GM19467 (cell line): ENCODE measurements at regions not wholly inside any gene's neighbourhood (a gene's known extent, or its start where the extent isn't known, plus 50 kb on each side); places are given as distances from the start of the nearest gene placed in this dataset.
"Not testable (repeated sequence)": the region's sequence is repeated elsewhere in the genome, so short reads cannot be mapped to it uniquely, and the experiment has no call there.

Experiments used
- ATAC-seq: cut with Tn5 transposase; IDR thresholded peaks from one replicate; pipeline ENCODE4 v1.9.1; 2021; ENCODE audit warnings: mild to moderate bottlenecking, moderate library complexity; ENCODE audit not compliant: unreplicated experiment

GRCh38 chr3:189375532-189375931 lies 203.8 kb downstream of the TPRG1 start:
- ATAC-seq = no peak

DNA sequence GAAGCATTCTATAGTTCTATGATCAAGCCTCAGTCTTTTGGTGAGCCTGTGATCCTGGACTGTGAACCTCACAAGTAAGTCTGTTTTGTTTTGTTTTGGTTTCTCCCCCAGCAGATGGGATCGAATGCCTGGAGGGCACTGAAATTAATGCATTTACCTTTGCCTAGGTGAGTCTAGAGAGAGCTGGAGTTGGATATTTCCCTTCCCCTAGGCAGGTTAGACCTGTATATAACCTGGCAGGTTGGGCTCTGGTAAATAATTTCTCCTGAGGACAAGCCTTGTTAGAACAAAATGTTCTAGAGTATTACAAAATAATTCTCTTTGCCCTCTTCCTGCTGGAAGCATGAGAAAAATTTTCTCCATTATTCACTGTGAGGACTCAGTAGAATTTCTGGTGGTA lies 211.9 kb downstream of the TPRG1 start:
- no peak for ATAC-seq

GRCh38 chr3:189385880-189386279 lies 214.1 kb downstream of the TPRG1 start:
- not testable (repeated sequence) for ATAC-seq

DNA sequence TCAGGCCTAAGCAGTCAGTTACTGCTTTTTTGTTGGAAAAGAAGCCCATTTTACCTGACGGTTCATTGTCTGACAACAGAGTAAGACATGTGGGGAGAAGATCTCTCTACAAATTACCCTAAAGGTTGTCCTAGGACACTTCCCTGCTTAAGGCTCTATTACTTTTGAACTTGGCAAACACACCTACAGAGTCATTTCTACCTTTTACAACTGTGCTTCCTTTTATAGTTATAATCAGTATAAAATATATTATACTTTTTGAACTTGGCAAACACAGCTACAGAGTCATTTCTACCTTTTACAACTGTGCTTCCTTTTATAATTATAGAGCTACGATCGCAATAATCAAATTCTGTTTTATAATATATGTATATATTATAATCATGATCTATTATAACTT lies 215.0 kb downstream of the TPRG1 start:
- ATAC-seq = no peak

DNA sequence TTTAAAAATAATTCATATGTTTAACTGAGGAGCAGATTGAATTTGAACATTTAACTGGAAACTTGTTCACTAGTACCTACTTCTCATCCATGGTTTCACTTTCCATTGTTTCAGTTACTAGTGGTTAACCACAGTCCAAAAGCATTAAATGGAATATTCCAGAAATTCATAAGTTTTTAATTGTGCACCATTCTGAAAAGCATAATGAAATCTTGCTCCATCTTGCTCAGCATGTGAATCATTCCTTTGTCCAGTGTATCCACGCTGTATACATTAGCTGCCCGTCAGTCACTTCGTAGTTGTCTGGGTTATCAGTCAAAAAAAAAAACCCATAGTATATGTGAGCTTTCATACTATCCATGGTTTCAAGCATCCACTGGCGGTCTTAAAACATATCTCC lies 217.6 kb downstream of the TPRG1 start:
- no peak for ATAC-seq

DNA sequence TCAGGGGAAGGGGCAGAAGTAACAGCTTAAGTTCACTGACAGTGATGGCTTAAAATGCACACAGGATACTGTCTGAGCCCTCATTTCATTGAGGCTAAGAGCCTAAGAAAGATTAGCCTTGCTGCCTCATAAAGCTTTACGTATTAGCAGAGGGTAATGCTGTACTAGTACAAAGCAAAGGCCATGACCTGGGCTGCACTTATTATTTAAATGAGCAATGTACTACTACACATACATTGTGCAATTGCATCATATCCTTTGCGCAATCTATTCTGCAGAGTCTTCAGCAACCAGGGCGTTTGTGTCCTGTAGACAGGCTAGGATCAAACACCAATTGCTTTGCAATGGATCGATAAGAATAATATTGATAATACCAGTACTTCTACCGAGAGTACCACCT lies 221.8 kb downstream of the TPRG1 start:
- no peak for ATAC-seq

DNA sequence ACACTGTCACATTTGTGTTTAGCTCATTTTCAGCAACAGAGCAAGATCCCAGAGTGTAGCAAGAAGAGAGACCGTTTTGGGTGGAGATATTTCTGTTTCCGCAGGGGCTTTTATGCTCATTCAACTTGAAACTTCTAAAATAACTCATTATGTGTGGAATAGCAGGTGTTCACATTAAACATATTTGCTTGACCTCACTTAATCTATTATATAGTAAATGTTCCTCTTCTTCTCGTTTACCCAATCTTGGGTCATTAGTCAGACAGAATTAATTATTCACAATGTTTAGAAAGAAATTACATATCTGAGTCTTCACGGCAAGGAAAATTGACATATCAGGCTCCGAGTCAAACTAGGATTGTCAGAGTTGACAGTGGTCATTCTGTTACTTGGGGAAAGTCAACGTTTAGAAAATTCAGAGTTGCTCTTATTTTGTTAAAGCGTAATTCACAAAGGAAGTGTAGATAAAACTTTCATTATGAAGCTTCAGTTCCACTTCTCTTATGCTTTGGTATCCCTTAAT lies 222.9 kb downstream of the TPRG1 start:
- ATAC-seq = peak; percentile 74

DNA sequence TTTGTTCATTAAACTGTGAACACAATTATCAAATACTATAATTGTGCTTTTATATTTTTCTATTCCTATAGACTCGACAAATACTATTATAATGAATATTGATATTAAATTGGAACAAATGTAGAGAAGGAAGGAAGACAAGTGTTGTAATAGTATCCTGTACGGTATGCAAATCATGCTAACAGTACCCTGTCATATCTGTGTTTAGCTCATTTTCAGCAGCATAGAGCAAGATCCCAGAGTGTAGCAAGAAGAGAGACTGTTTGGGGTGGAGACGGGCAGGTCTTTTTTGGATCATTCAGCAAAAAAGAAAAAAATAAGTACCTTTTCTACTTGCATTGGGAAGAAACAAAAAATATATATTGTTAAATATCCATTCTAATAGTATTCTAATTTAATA lies 224.1 kb downstream of the TPRG1 start:
- no peak for ATAC-seq

- ATAC-seq = no peak
Observed at GRCh38 chr3:189398656-189399055, 226.9 kb downstream of the TPRG1 start.

DNA sequence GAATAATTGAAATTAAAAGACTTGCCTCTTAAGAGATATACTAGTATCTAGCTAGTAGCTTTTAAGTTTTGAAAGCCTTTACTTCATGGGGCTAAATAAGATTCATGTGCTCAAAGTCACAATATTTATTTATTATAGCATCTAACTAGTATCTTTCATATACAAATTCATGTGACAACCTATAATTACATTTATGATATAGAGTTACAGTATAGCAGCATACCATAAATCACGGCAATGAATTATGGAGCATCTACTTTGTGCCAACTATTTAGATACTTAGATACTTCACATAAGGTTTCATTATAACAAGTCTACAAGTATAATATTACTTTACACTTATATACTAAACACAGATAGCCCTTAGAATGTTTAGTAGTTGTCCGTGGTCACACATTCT lies 229.4 kb downstream of the TPRG1 start:
- ATAC-seq = no peak

DNA sequence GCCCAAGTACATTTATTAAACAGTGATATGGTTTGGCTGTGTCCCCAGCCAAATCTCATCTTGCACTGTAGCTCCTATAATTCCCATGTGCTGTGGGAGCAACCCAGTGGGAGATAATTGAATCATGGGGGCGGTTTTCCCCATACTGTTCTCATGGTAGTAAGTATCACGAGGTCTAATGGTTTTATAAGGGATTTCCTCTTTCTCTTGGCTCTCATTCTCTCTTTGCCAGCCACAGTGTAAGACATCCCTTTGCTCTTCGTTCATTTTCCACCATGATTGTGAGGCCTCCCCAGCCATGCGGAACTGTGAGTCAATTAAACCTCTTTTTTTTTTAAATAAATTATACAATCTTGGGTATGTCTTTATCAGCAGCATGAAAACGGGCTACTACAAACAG lies 228.0 kb upstream of the TP63 start:
- ATAC-seq = no peak

GRCh38 chr3:189404024-189404423 lies 227.2 kb upstream of the TP63 start:
- ATAC-seq = no peak

DNA sequence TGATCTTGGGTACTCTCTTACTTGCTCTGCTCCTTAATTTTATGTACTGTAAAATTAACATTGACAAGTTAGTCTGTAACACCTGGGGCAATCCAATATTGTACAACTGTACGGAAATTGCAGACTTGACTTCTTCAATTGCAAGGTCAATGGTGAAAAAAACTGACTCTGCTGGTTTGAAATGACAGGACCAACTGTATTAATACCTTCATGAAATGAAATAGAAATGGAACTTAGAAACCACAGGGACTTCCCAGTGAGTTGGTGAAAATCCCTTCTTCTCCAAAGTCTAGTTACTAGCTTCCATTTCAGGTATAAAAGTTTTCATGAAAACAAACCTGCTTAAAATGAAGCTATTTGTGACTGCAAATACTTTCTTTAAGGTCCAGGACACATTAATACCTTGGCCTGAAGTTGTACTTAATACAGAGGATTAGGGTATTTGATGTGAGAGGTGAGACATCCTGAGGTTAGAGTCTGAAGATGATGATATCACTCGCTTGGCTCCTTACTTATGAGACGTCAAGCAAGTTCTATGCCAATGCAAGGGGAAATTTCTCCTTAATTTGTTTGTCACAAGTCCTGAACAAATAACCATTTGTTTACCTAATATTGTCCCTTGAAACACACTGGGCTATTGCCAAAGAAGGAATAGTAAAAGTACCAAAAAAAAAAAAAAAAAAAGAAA lies 226.2 kb upstream of the TP63 start:
- ATAC-seq = no peak

DNA sequence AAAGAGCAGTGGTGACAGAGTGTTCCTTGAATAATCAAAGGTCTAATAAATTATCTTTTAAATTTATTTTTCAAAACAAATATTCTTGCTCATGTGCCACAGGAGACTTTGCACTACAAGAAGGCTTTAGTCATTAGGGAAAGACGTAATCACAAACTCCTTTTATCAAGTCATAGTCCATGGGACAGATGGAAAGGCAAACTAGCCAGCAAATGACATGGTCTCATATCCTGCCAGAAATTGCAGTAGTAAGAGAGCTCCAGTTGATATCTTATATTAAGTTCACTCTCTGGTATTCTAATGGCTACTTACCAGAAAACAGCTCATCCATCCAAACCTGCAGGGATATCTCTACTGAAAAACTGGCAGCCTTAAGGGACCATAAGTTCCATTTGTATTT lies 225.0 kb upstream of the TP63 start:
- ATAC-seq = no peak

GRCh38 chr3:189410522-189410921 lies 220.7 kb upstream of the TP63 start:
- no peak for ATAC-seq

- no peak for ATAC-seq
Observed at GRCh38 chr3:189419038-189419437, 212.2 kb upstream of the TP63 start.

GRCh38 chr3:189419683-189420082 lies 211.5 kb upstream of the TP63 start:
- ATAC-seq = no peak

DNA sequence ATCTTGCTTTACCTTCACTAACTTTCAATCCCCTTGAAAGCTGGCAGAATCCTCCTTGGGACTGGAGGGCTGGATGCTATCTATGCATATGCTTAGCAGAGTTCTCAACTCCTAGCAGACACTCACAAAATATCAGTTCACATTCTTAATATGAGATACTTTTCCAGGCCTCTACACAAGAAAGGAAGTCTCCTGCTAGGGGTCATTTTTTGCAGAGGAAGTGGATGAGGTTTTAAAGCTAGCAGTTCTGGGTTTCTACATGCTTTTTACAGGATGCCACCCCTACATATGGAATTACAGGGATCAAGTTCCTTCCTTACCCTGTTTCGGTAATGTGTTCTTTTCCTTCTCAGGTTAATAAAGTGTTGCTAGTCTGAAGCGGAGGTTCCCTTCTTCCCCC lies 206.3 kb upstream of the TP63 start:
- no peak for ATAC-seq

DNA sequence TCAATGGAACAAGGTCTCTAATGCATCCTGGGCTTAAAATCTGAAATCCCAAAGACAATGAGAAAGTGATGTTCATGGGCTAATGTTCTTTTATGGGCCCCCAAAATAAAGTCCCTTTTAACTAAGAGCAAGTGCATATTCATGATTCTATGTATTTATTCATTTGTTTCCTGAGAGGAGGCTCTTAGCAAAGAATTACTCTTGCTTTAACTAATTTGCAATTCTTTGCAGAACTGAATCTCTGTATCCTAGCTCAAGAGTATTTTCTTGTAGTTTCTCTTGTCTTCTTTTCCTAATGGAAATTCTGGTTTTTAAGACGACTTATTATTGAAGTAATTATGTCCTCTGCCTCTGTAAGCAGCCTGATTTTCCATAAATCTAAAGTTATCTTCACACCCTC lies 202.2 kb upstream of the TP63 start:
- ATAC-seq = no peak

GRCh38 chr3:189430166-189430565 lies 201.0 kb upstream of the TP63 start:
- no peak for ATAC-seq

- ATAC-seq = not testable (repeated sequence)
Observed at GRCh38 chr3:189442257-189442656, 188.9 kb upstream of the TP63 start.

- ATAC-seq = no peak
Observed at GRCh38 chr3:189446959-189447560, 184.1 kb upstream of the TP63 start.

GRCh38 chr3:189449084-189449483 lies 182.1 kb upstream of the TP63 start:
- ATAC-seq = no peak
